Epithelial cell of proximal tubule (primary cell): ENCODE measurements at regions not wholly inside any gene's neighbourhood (a gene's known extent, or its start where the extent isn't known, plus 50 kb on each side); places are given as distances from the start of the nearest gene placed in this dataset.
"Not testable (repeated sequence)": the region's sequence is repeated elsewhere in the genome, so short reads cannot be mapped to it uniquely, and the experiment has no call there.

Source experiments
- DNase-seq: peaks from one replicate; pipeline ENCODE4 v3.0.0-alpha.2; 2011; ENCODE audit warnings: low read depth
- H3K4me3 ChIP-seq: 2 replicates; pipeline ENCODE4 v1.5.1; 2011; ENCODE audit warnings: low read depth, mild to moderate bottlenecking, low read length
- CTCF ChIP-seq: conservative IDR thresholded peaks from 2 replicates; pipeline ENCODE4 v1.5.1; 2012; ENCODE audit warnings: low read depth, mild to moderate bottlenecking, low read length

GRCh38 chr3:166011771-166012170 is 174.5 kb upstream of the BCHE start:
- TF ChIP-seq CTCF, result no peak
- no peak for DNase-seq
- no peak overlapping the region for H3K4me3 ChIP-seq

- H3K4me3 ChIP-seq, result no peak overlapping the region
- no peak for DNase-seq
- no peak for TF ChIP-seq CTCF
Observed at GRCh38 chr3:166005126-166005525, 167.9 kb upstream of the BCHE start.

GRCh38 chr3:165994293-165994692 is 157.1 kb upstream of the BCHE start:
- H3K4me3 ChIP-seq, result no peak overlapping the region
- no peak for TF ChIP-seq CTCF
- no peak for DNase-seq

- TF ChIP-seq CTCF, result no peak
- no peak for DNase-seq
- H3K4me3 ChIP-seq, result no peak overlapping the region
Observed at GRCh38 chr3:165984589-165984988, 147.4 kb upstream of the BCHE start.

- H3K4me3 ChIP-seq, result no peak overlapping the region
- DNase-seq, result no peak
- no peak for TF ChIP-seq CTCF
Observed at GRCh38 chr3:165983284-165983683, 146.1 kb upstream of the BCHE start.

- H3K4me3 ChIP-seq, result no peak overlapping the region
- TF ChIP-seq CTCF, result no peak
- no peak for DNase-seq
Observed at GRCh38 chr3:165981318-165981717, 144.1 kb upstream of the BCHE start.

GRCh38 chr3:165960825-165961224 is 123.6 kb upstream of the BCHE start:
- not testable (repeated sequence) for DNase-seq, H3K4me3 ChIP-seq

- no peak overlapping the region for H3K4me3 ChIP-seq
- no peak for DNase-seq
- TF ChIP-seq CTCF, result no peak
Observed at GRCh38 chr3:165954171-165954570, 116.9 kb upstream of the BCHE start.
